Adrenal gland (tissue), 9 donors: ENCODE measurements at regions not wholly inside any gene's neighbourhood (a gene's known extent, or its start where the extent isn't known, plus 50 kb on each side); places are given as distances from the start of the nearest gene placed in this dataset.

ENCODE experiments used
- DNase-seq, 7 donors: peaks; one replicate each; pipeline ENCODE4 v3.0.0-alpha.2; 2019 to 2020
- H3K27ac ChIP-seq, 5 donors: fragments of 200-600 bp; sonication (generic) in 4 of 5; 1 replicate in 3 of 5; 2 replicates in 2 of 5; pipeline versions ENCODE4 v1.5.1 to v1.8.0; 2016 to 2020; ENCODE audit warnings: mild to moderate bottlenecking in 1 of 5
- H3K27me3 ChIP-seq: fragments of 200-600 bp; 2 replicates; pipeline ENCODE4 v1.8.0; 2021
- H3K36me3 ChIP-seq, 2 donors: fragments of 200-600 bp; replicated peaks in 1 of 2; 1 replicate in 1 of 2; 2 replicates in 1 of 2; pipeline versions ENCODE4 v1.5.1 to v1.8.0; 2018 to 2022
- H3K4me1 ChIP-seq, 2 donors: fragments of 200-600 bp; replicated peaks in 1 of 2; 1 replicate in 1 of 2; 2 replicates in 1 of 2; pipeline versions ENCODE4 v1.5.1 to v1.8.0; 2018 to 2021
- H3K4me3 ChIP-seq, 4 donors: fragments of 200-600 bp; sonication (generic) in 3 of 4; one replicate each; pipeline ENCODE4 v1.5.1; 2016 to 2018
- H3K9me3 ChIP-seq, 3 donors: fragments of 200-600 bp; sonication (generic) in 1 of 3; replicated peaks in 1 of 3; 1 replicate in 2 of 3; 2 replicates in 1 of 3; pipeline versions ENCODE4 v1.5.1 to v1.8.0; 2016 to 2021
- POLR2A ChIP-seq, 2 donors: fragments of 450-650 bp; IDR thresholded peaks; one replicate each; pipeline ENCODE4 v1.6.1; 2017; ENCODE audit warnings: antibody characterized with exemption in 2 of 2, mild to moderate bottlenecking in 2 of 2, moderate library complexity in 1 of 2
- WGBS, 4 donors: extraction: QIAGEN DNeasy Blood & Tissue Kit in 2 of 4; methylation state at CpG; one replicate each; pipeline versions ENCODE4 v1.1.5 to v1.1.7; 2013 to 2017; 5-methylcytosine and 5-hydroxymethylcytosine counted together
- intact Hi-C, 2 donors: fragments of 100-400 bp; cut with DNase I; formaldehyde crosslinking; loops; one replicate each; pipeline versions ENCODE4 v1.14.1 to v1.15.0; 2022 to 2023
- TF ChIP-seq, protein P1 (sequence below), 6 experiments: fragments of 450-650 bp in 4 of 6; fragments of 200-600 bp in 2 of 6; sonication (generic) in 1 of 6; IDR thresholded peaks; 1 replicate in 5 of 6; 2 replicates in 1 of 6; pipeline versions ENCODE4 v1.5.1 to v1.8.0; 2016 to 2021; ENCODE audit warnings: antibody characterized with exemption in 6 of 6, mild to moderate bottlenecking in 2 of 6, moderate library complexity in 1 of 6
- donor health status: healthy with polysubstance abuse.
- donor health status: Bipolar disorder and iron deficiency.
- donor health status: DM: yes; HTN: yes; CAD: no.
- donor health status: DM: no; HTN: no; CAD: no.
- donor health status: DM: no; HTN: no; CAD: no.

DNA sequence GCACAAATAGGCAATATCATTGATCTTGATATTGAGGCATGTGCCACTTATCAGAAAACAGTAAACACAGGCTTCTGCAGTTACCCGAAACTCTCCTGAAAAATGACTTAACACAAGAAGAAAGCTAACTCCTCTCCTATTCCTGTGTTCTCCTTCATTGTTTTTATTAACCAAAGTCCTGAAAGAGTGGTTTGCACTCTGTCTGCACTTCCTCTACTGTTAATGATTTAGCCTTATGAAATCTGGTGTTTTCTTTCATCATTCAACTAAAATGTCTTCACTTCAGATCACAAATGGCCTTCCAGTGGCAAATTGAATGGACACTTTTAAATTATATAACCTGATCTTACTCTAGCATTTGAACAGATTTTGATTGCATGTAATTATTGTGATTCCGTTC is 630.6 kb upstream of the PHF14 start:
- WGBS, 4 donors, result 76 to 87% (median 80%) methylated on average over 2 of the region's 2 CpGs
- no peaks in the 10 kb centered on the region for H3K36me3 ChIP-seq
- intact Hi-C loops, result no loop called here

DNA sequence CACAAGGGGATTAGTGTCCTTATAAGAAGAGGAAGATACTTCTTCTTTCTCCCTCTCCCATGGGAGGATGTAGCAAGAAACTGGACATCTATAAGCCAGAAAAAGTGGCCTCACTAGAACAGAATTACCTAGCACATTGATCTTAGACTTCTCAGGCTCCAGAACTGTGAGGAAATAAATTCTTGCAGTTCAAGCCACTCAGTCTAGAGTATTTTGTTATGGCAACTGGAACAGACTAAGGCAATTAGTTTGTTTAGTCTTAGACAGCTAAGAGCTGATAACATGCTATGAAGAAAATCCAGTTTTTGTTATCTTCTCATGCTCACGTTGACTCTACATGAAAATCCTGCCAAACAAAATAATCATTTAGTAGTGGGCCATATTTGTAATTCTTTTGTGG is 627.6 kb upstream of the PHF14 start:
- no peaks in the 10 kb centered on the region for H3K27me3 ChIP-seq
- no peaks in the 10 kb centered on the region for H3K36me3 ChIP-seq
- DNase-seq, result no peak
- WGBS, 4 donors, result 25 to 39% (median 33%) methylated on average over 1 of the region's 1 CpG
- intact Hi-C loops, result no loop called here
- H3K9me3 ChIP-seq, result no peaks in the 10 kb centered on the region
- no peaks in the 10 kb centered on the region for H3K4me1 ChIP-seq
- no peak overlapping the region for H3K4me3 ChIP-seq
- TF ChIP-seq, protein P1, sequence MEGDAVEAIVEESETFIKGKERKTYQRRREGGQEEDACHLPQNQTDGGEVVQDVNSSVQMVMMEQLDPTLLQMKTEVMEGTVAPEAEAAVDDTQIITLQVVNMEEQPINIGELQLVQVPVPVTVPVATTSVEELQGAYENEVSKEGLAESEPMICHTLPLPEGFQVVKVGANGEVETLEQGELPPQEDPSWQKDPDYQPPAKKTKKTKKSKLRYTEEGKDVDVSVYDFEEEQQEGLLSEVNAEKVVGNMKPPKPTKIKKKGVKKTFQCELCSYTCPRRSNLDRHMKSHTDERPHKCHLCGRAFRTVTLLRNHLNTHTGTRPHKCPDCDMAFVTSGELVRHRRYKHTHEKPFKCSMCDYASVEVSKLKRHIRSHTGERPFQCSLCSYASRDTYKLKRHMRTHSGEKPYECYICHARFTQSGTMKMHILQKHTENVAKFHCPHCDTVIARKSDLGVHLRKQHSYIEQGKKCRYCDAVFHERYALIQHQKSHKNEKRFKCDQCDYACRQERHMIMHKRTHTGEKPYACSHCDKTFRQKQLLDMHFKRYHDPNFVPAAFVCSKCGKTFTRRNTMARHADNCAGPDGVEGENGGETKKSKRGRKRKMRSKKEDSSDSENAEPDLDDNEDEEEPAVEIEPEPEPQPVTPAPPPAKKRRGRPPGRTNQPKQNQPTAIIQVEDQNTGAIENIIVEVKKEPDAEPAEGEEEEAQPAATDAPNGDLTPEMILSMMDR (IDR thresholded peaks at IDR 0.05), result no peak
- no peak for TF ChIP-seq POLR2A (IDR thresholded peaks at IDR 0.05)
- H3K27ac ChIP-seq, result no peak overlapping the region

More for the DNA sequence above, 630.6 kb upstream of the PHF14 start:
- no peak for TF ChIP-seq POLR2A (IDR thresholded peaks at IDR 0.05)
- TF ChIP-seq, protein P1 (IDR thresholded peaks at IDR 0.05), result no peak
- no peaks in the 10 kb centered on the region for H3K4me1 ChIP-seq
- H3K27me3 ChIP-seq, result no peaks in the 10 kb centered on the region
- no peak for DNase-seq
- H3K9me3 ChIP-seq, result no peaks in the 10 kb centered on the region
- H3K4me3 ChIP-seq, result no peak overlapping the region
- no peak overlapping the region for H3K27ac ChIP-seq

DNA sequence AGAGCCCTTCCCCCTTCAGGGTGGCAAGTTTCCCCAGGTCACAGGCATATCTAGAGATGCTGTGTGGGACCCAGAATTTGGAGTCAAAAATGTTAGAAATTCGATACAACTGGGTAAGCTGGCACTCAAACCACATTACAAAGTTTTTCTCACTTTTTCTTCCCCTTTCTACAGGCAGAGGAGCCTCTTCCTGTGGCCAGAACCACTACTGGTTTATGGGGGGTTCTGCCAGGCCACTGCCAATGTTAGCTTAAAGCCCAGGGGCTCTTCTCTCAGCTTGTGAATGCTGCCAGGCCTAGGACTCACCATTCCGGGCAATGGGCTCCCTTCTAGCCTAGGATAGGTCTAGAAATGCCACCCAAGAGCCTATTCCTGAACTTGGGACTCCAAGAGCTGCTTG is 617.9 kb upstream of the PHF14 start:
- Histone ChIP-seq H3K27me3 (no peaks in the 10 kb centered on the region), H3K9me3 (no peaks in the 10 kb centered on the region), H3K36me3 (no peaks in the 10 kb centered on the region), H3K4me3 (no peak overlapping the region), H3K27ac (no peak overlapping the region), H3K4me1 (no peaks in the 10 kb centered on the region)
- 47 to 77% (median 67%) methylated on average over 2 of the region's 2 CpGs for WGBS, 4 donors
- TF ChIP-seq POLR2A (IDR thresholded peaks at IDR 0.05), result no peak
- TF ChIP-seq, protein P1 (IDR thresholded peaks at IDR 0.05), result no peak
- intact Hi-C loops, result no loop called here
- no peak for DNase-seq

DNA sequence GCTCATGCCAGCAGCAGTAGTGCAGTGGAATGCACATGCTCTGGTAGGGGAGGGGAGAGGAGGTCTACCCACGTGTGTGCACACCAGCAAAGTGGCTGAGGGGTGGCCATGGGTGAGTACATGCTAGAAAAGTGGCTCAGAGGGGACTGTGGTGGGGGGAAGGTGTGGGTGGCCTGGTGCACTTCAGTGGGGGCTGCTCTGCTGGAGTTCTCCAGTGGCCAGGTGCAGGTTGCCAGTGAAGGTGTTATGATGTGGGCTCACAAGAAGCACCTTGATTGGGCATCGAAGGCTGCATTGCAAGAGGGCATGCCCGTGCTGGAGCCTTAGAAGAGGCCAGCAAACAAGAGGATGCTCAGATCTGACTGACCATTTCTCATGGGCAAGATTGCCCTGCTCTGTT is 613.6 kb upstream of the PHF14 start:
- 51 to 79% (median 60%) methylated on average over 3 of the region's 3 CpGs for WGBS, 4 donors
- Histone ChIP-seq H3K27ac (no peak overlapping the region), H3K9me3 (no peaks in the 10 kb centered on the region), H3K4me3 (no peak overlapping the region), H3K36me3 (no peaks in the 10 kb centered on the region), H3K27me3 (no peaks in the 10 kb centered on the region), H3K4me1 (no peaks in the 10 kb centered on the region)
- intact Hi-C loops, result no loop called here
- DNase-seq, result no peak
- TF ChIP-seq POLR2A (IDR thresholded peaks at IDR 0.05), result no peak
- TF ChIP-seq, protein P1 (IDR thresholded peaks at IDR 0.05), result no peak
